RWPE1 (cell line): ENCODE measurements at regions not wholly inside any gene's neighbourhood (a gene's known extent, or its start where the extent isn't known, plus 50 kb on each side); places are given as distances from the start of the nearest gene placed in this dataset.

Experiments used
- CTCF ChIA-PET: fragments of 350-600 bp; sonication (Branson Sonifier 250); formaldehyde crosslinking; extraction: SDS; loops from one replicate; lab custom pipeline; 2021; lab: Yijun Ruan, JAX
- POLR2A ChIA-PET: fragments of 400-600 bp; formaldehyde crosslinking; extraction: SDS; loops from one replicate; lab custom pipeline; 2020; ENCODE audit warnings: antibody characterized with exemption; ENCODE audit not compliant: low non-redundant PET; lab: Yijun Ruan, JAX
- DNase-seq: peaks from one replicate; pipeline ENCODE4 v3.0.0; 2012; ENCODE audit warnings: low spot score
- H3K27ac ChIP-seq: fragments of 450-650 bp; 2 replicates; pipeline ENCODE4 v1.5.1; 2017
- CTCF ChIP-seq: fragments of 450-650 bp; conservative IDR thresholded peaks from 2 replicates; pipeline ENCODE4 v1.5.1; 2017; ENCODE audit warnings: low read depth, mild to moderate bottlenecking

- no peak for DNase-seq
- CTCF ChIA-PET: no interaction called here
- POLR2A ChIA-PET: no interaction called here
- no peak overlapping the region for H3K27ac ChIP-seq
- TF ChIP-seq CTCF: no peak
Observed at GRCh38 chr5:163190283-163190682, 247.1 kb upstream of the CCNG1 start.

GRCh38 chr5:163190784-163191183 lies 246.6 kb upstream of the CCNG1 start:
- ChIA-PET POLR2A (no interaction called here), CTCF (no interaction called here)
- no peak for TF ChIP-seq CTCF
- H3K27ac ChIP-seq: no peak overlapping the region
- DNase-seq: no peak

- no peak for TF ChIP-seq CTCF
- no peak overlapping the region for H3K27ac ChIP-seq
- ChIA-PET CTCF (no interaction called here), POLR2A (no interaction called here)
- DNase-seq: no peak
Observed at GRCh38 chr5:163193886-163194285, 243.5 kb upstream of the CCNG1 start.

GRCh38 chr5:163205645-163206044 lies 231.8 kb upstream of the CCNG1 start:
- ChIA-PET CTCF (no interaction called here), POLR2A (no interaction called here)
- TF ChIP-seq CTCF: no peak

GRCh38 chr5:163221581-163221980 lies 215.8 kb upstream of the CCNG1 start:
- no peak for DNase-seq
- POLR2A ChIA-PET: no interaction called here
- CTCF ChIA-PET: no interaction called here

More at GRCh38 chr5:163205645-163206044, 231.8 kb upstream of the CCNG1 start:
- no peak overlapping the region for H3K27ac ChIP-seq
- DNase-seq: no peak

GRCh38 chr5:163222982-163223381 lies 214.4 kb upstream of the CCNG1 start:
- CTCF ChIA-PET: no interaction called here
- TF ChIP-seq CTCF: no peak
- no peak for DNase-seq

More at GRCh38 chr5:163221581-163221980, 215.8 kb upstream of the CCNG1 start:
- TF ChIP-seq CTCF: no peak
- H3K27ac ChIP-seq: no peak overlapping the region

More at GRCh38 chr5:163222982-163223381, 214.4 kb upstream of the CCNG1 start:
- H3K27ac ChIP-seq: no peak overlapping the region
- POLR2A ChIA-PET: no interaction called here
